ENCODE measurements at regions not wholly inside any gene's neighbourhood (a gene's known extent, or its start where the extent isn't known, plus 50 kb on each side); places are given as distances from the start of the nearest gene placed in this dataset.

- no peaks in the 10 kb centered on the region for H3K36me3 ChIP-seq
- no peak overlapping the region for H3K4me3 ChIP-seq
- no peak for DNase-seq
- intact Hi-C loops (cut with micrococcal nuclease): no loop called here
- no peaks in the 10 kb centered on the region for H3K9me3 ChIP-seq (replicated peaks)
- H3K4me1 ChIP-seq: peaks cover 31% of the 10 kb centered on the region
- TF ChIP-seq CTCF (IDR thresholded peaks at IDR 0.05; ENCODE audit: borderline replicate concordance): no peak
- H3K27ac ChIP-seq (replicated peaks): peak overlapping the region; percentile 55
- H3K27me3 ChIP-seq (ENCODE audit: low read depth): no peaks in the 10 kb centered on the region
Observed at GRCh38 chr6:15994814-15995459, 133.9 kb upstream of the MYLIP start.

GRCh38 chr6:15993716-15994228 lies 135.1 kb upstream of the MYLIP start:
- intact Hi-C loops (cut with micrococcal nuclease): no loop called here
- Histone ChIP-seq H3K4me3 (no peak overlapping the region), H3K9me3 (replicated peaks) (no peaks in the 10 kb centered on the region), H3K27me3 (ENCODE audit: low read depth) (no peaks in the 10 kb centered on the region), H3K36me3 (no peaks in the 10 kb centered on the region), H3K4me1 (peaks cover 31% of the 10 kb centered on the region), H3K27ac (replicated peaks) (no peak overlapping the region)
- DNase-seq: no peak
- no peak for TF ChIP-seq CTCF (IDR thresholded peaks at IDR 0.05; ENCODE audit: borderline replicate concordance)

- Histone ChIP-seq H3K4me3 (no peak overlapping the region), H3K36me3 (no peaks in the 10 kb centered on the region), H3K27ac (replicated peaks) (no peak overlapping the region), H3K27me3 (ENCODE audit: low read depth) (no peaks in the 10 kb centered on the region), H3K9me3 (replicated peaks) (no peaks in the 10 kb centered on the region), H3K4me1 (no peaks in the 10 kb centered on the region)
- no peak for TF ChIP-seq CTCF (IDR thresholded peaks at IDR 0.05; ENCODE audit: borderline replicate concordance)
- DNase-seq: no peak
- intact Hi-C loops (cut with micrococcal nuclease): no loop called here
Observed at GRCh38 chr6:15990179-15990578, 138.7 kb upstream of the MYLIP start.

GRCh38 chr6:15989397-15989796 lies 139.5 kb upstream of the MYLIP start:
- no peak for TF ChIP-seq CTCF (IDR thresholded peaks at IDR 0.05; ENCODE audit: borderline replicate concordance)
- Histone ChIP-seq H3K36me3 (no peaks in the 10 kb centered on the region), H3K27ac (replicated peaks) (no peak overlapping the region), H3K4me3 (no peak overlapping the region), H3K4me1 (no peaks in the 10 kb centered on the region), H3K27me3 (ENCODE audit: low read depth) (no peaks in the 10 kb centered on the region), H3K9me3 (replicated peaks) (no peaks in the 10 kb centered on the region)
- intact Hi-C loops (cut with micrococcal nuclease): no loop called here
- DNase-seq: no peak

GRCh38 chr6:15987569-15987968 lies 141.3 kb upstream of the MYLIP start:
- TF ChIP-seq CTCF (IDR thresholded peaks at IDR 0.05; ENCODE audit: borderline replicate concordance): no peak
- no peaks in the 10 kb centered on the region for H3K36me3 ChIP-seq
- no peak overlapping the region for H3K4me3 ChIP-seq
- no peaks in the 10 kb centered on the region for H3K9me3 ChIP-seq (replicated peaks)
- no peaks in the 10 kb centered on the region for H3K4me1 ChIP-seq
- H3K27me3 ChIP-seq (ENCODE audit: low read depth): no peaks in the 10 kb centered on the region
- H3K27ac ChIP-seq (replicated peaks): no peak overlapping the region
- intact Hi-C loops (cut with micrococcal nuclease): no loop called here
- no peak for DNase-seq
